SH-SY5Y (cell line): ENCODE measurements at regions not wholly inside any gene's neighbourhood (a gene's known extent, or its start where the extent isn't known, plus 50 kb on each side); places are given as distances from the start of the nearest gene placed in this dataset.

Experiments used
- GATA2 ChIP-seq: IDR thresholded peaks from 2 replicates; pipeline ENCODE4 v1.6.1; 2011; ENCODE audit warnings: mild to moderate bottlenecking, low read depth, low read length
- GATA3 ChIP-seq: IDR thresholded peaks from 2 replicates; pipeline ENCODE4 v1.6.1; 2011; ENCODE audit warnings: low read depth, mild to moderate bottlenecking, low read length, moderate library complexity

- TF ChIP-seq GATA3 (no peak), GATA2 (no peak)
These were observed 101.7 kb downstream of the BMS1 start for GRCh38 chr10:42883993-42884983.
